K562 (cell line): ENCODE measurements at regions not wholly inside any gene's neighbourhood (a gene's known extent, or its start where the extent isn't known, plus 50 kb on each side); places are given as distances from the start of the nearest gene placed in this dataset. TPM values are rescaled to one million over a fixed set of nuclear protein-coding genes. Genes with fewer than 3 reads are reported as not detected.

Source experiments
- GTF2F1 ChIP-seq: IDR thresholded peaks from 2 replicates; pipeline ENCODE4 v1.6.1; 2011; ENCODE audit warnings: low read depth, low read length, improper control_type of control experiment
- HMGXB4 ChIP-seq: sonication (generic); formaldehyde crosslinking; IDR thresholded peaks from 2 replicates; pipeline ENCODE4 v1.8.1; 2023; ENCODE audit warnings: mild to moderate bottlenecking, missing genetic modification reagents
- NONO ChIP-seq, 2 experiments: fragments of 200-400 bp in 1 of 2; fragments of 450-650 bp in 1 of 2; formaldehyde crosslinking in 1 of 2; IDR thresholded peaks; 2 replicates each; pipeline ENCODE4 v1.6.1; 2017; ENCODE audit warnings: low read depth in 2 of 2, mild to moderate bottlenecking in 2 of 2, moderate library complexity in 2 of 2, low read length in 1 of 2
- ZNF551 ChIP-seq: fragments of 250-450 bp; sonication (Bioruptor Pico); IDR thresholded peaks from 2 replicates; pipeline ENCODE4 v1.5.0; 2021; ENCODE audit warnings: mild to moderate bottlenecking, moderate library complexity
- small RNA-seq: library from RNA; depleted of rRNA; stranded (forward); fragments of <200 nt; gene quantifications from one replicate; pipeline ENCODE3, GENCODE V24; 2014

GRCh38 chr13:77969299-77969698 is 50.7 kb upstream of the EDNRB start (continued):
- TF ChIP-seq HMGXB4 (CRISPR knock-in tag) (no peak), ZNF551 (CRISPR knock-in tag) (no peak), NONO (IDR thresholded peaks at IDR 0.05; ENCODE audit: low read depth in 2 of 2, low read length in 1 of 2) (no peak), GTF2F1 (no peak)

Small RNA genes lying in the stretch of these regions (small RNA-seq; reads per million reads assigned to genes)
- gene RNY3P3 = not detected
